ENCODE measurements at regions not wholly inside any gene's neighbourhood (a gene's known extent, or its start where the extent isn't known, plus 50 kb on each side); places are given as distances from the start of the nearest gene placed in this dataset.

- Histone ChIP-seq H3K36me3 (no peaks in the 10 kb centered on the region), H3K27ac (no peak overlapping the region), H3K27me3 (no peaks in the 10 kb centered on the region), H3K9me3 (no peaks in the 10 kb centered on the region), H3K4me1 (no peaks in the 10 kb centered on the region), H3K4me3 (no peak overlapping the region)
- ATAC-seq (ENCODE audit: low FRiP score in 2 of 2) (no peak), DNase-seq (no peak)
- TF ChIP-seq EP300 (IDR thresholded peaks at IDR 0.05) (no peak), POLR2AphosphoS5 (IDR thresholded peaks at IDR 0.05) (no peak), POLR2A (IDR thresholded peaks at IDR 0.05) (no peak)
- TF ChIP-seq, protein P1, sequence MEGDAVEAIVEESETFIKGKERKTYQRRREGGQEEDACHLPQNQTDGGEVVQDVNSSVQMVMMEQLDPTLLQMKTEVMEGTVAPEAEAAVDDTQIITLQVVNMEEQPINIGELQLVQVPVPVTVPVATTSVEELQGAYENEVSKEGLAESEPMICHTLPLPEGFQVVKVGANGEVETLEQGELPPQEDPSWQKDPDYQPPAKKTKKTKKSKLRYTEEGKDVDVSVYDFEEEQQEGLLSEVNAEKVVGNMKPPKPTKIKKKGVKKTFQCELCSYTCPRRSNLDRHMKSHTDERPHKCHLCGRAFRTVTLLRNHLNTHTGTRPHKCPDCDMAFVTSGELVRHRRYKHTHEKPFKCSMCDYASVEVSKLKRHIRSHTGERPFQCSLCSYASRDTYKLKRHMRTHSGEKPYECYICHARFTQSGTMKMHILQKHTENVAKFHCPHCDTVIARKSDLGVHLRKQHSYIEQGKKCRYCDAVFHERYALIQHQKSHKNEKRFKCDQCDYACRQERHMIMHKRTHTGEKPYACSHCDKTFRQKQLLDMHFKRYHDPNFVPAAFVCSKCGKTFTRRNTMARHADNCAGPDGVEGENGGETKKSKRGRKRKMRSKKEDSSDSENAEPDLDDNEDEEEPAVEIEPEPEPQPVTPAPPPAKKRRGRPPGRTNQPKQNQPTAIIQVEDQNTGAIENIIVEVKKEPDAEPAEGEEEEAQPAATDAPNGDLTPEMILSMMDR (IDR thresholded peaks at IDR 0.05) = no peak
- WGBS, 2 donors = 45 to 48% methylated on average over 4 of the region's 4 CpGs
These were observed 1091.2 kb downstream of the SLITRK1 start for GRCh38 chr13:82791035-82791434.

- Histone ChIP-seq H3K27me3 (no peaks in the 10 kb centered on the region), H3K27ac (no peak overlapping the region), H3K4me3 (no peak overlapping the region), H3K9me3 (peaks cover 0 to under 1% (median 0%) of the 10 kb centered on the region in 4 donors), H3K4me1 (no peaks in the 10 kb centered on the region), H3K36me3 (no peaks in the 10 kb centered on the region)
- WGBS, 2 donors = 45 to 51% methylated on average over 3 of the region's 3 CpGs
- no peak for DNase-seq
- no peak for ATAC-seq (ENCODE audit: low FRiP score in 2 of 2)
- no peak for TF ChIP-seq POLR2AphosphoS5 (IDR thresholded peaks at IDR 0.05)
- TF ChIP-seq POLR2A (IDR thresholded peaks at IDR 0.05) = no peak
- TF ChIP-seq EP300 (IDR thresholded peaks at IDR 0.05) = no peak
- TF ChIP-seq, protein P1 (IDR thresholded peaks at IDR 0.05) = no peak
These were observed 1109.5 kb downstream of the SLITRK1 start for GRCh38 chr13:82772816-82773215.

DNA sequence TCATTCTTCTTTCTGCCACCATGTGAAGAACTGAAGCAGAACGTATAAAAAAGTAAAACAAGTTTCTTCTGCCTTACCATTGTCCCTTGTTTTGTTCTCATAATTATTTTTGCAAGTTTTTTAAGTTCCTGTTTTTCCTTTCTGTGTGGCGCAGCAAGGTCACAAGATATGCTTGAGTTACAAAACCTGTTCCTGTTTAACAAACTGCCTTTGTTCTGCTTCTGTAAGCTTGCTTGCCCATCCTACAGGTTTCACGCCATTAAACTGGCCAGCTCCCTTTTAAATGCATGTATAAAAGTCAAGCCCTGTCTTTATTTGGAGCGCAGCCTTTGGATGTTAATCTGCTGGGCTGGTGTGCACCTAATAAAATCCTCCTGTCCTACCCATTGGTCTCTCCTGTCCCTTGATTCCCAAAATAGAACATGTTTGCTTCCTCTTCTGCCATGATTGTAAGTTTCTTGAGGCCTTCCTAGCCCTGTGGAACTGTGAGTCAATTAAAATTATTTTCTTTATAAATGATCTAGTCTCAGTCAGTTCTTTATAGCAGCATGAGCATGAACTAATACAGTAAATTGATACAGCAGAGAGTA, 1115.4 kb downstream of the SLITRK1 start:
- no peaks in the 10 kb centered on the region for H3K27me3 ChIP-seq
- no peak overlapping the region for H3K27ac ChIP-seq
- no peak overlapping the region for H3K4me3 ChIP-seq
- H3K9me3 ChIP-seq = peaks cover 0 to 14% (median 3%) of the 10 kb centered on the region in 4 donors
- TF ChIP-seq EP300 (IDR thresholded peaks at IDR 0.05) (no peak), POLR2A (IDR thresholded peaks at IDR 0.05) (no peak), POLR2AphosphoS5 (IDR thresholded peaks at IDR 0.05) (no peak)
- 56 to 65% methylated on average over 4 of the region's 4 CpGs for WGBS, 2 donors
- ATAC-seq (ENCODE audit: low FRiP score in 2 of 2) = no peak
- H3K4me1 ChIP-seq = no peaks in the 10 kb centered on the region
- H3K36me3 ChIP-seq = no peaks in the 10 kb centered on the region
- DNase-seq = no peak

- no peak overlapping the region for H3K4me3 ChIP-seq
- H3K4me1 ChIP-seq = no peaks in the 10 kb centered on the region
- H3K36me3 ChIP-seq = no peaks in the 10 kb centered on the region
- 100% methylated on average over 1 of the region's 1 CpG; no CpG with 5 or more reads in 1 of the 2 donors for WGBS, 2 donors
- DNase-seq (no peak), ATAC-seq (ENCODE audit: low FRiP score in 2 of 2) (no peak)
- H3K27ac ChIP-seq = no peak overlapping the region
- peaks cover 0 to 4% (median 0%) of the 10 kb centered on the region in 4 donors for H3K9me3 ChIP-seq
- TF ChIP-seq POLR2A (IDR thresholded peaks at IDR 0.05) (no peak), POLR2AphosphoS5 (IDR thresholded peaks at IDR 0.05) (no peak), EP300 (IDR thresholded peaks at IDR 0.05) (no peak)
- TF ChIP-seq, protein P1 (IDR thresholded peaks at IDR 0.05) = no peak
- H3K27me3 ChIP-seq = no peaks in the 10 kb centered on the region
These were observed 1124.2 kb downstream of the SLITRK1 start for GRCh38 chr13:82758044-82758443.

DNA sequence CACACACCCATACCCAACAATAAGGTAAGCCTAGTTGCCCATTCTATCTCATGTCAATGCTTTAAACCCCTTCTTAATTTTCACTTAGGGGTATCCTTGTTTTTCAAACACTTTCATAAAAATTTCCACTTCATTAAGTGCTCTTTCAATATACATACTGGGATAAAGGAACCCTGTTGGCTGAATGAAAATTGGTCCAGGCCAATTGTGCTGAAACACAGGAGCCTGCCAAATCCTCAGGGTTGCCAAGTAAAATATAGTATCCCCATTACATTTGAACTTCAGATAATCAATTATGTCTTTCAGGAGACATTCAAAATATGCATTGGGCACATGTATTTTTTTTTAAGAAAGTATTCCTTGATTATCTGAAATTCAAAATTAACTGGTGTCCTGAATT, 1131.1 kb downstream of the SLITRK1 start:
- Histone ChIP-seq H3K4me1 (no peaks in the 10 kb centered on the region), H3K36me3 (no peaks in the 10 kb centered on the region), H3K9me3 (no peaks in the 10 kb centered on the region), H3K4me3 (no peak overlapping the region), H3K27me3 (no peaks in the 10 kb centered on the region), H3K27ac (no peak overlapping the region)
- ATAC-seq (ENCODE audit: low FRiP score in 2 of 2) (no peak), DNase-seq (no peak)
- no peak for TF ChIP-seq POLR2AphosphoS5 (IDR thresholded peaks at IDR 0.05)
- TF ChIP-seq POLR2A (IDR thresholded peaks at IDR 0.05) = no peak
- TF ChIP-seq, protein P1 (IDR thresholded peaks at IDR 0.05) = no peak
- TF ChIP-seq EP300 (IDR thresholded peaks at IDR 0.05) = no peak

All from upper lobe of left lung (tissue), 6 donors.